ENCODE measurements at regions not wholly inside any gene's neighbourhood (a gene's known extent, or its start where the extent isn't known, plus 50 kb on each side); places are given as distances from the start of the nearest gene placed in this dataset.

GRCh38 chr12:131499864-131500190 lies 211.1 kb upstream of the SFSWAP start:
- TF ChIP-seq CTCF (conservative IDR thresholded peaks at IDR 0.05) (no peak), ZFX (IDR thresholded peaks at IDR 0.05) (no peak)
